ENCODE measurements at regions not wholly inside any gene's neighbourhood (a gene's known extent, or its start where the extent isn't known, plus 50 kb on each side); places are given as distances from the start of the nearest gene placed in this dataset.
"Not testable (repeated sequence)": the region's sequence is repeated elsewhere in the genome, so short reads cannot be mapped to it uniquely, and the experiment has no call there.

- no peaks in the 10 kb centered on the region for H3K36me3 ChIP-seq
- H3K27me3 ChIP-seq, result no peaks in the 10 kb centered on the region
- H3K27ac ChIP-seq, result no peak overlapping the region
- no peak for TF ChIP-seq EP300 (IDR thresholded peaks at IDR 0.05)
- TF ChIP-seq POLR2A (IDR thresholded peaks at IDR 0.05), result no peak
- TF ChIP-seq POLR2AphosphoS5 (IDR thresholded peaks at IDR 0.05), result no peak
- TF ChIP-seq, protein P1, sequence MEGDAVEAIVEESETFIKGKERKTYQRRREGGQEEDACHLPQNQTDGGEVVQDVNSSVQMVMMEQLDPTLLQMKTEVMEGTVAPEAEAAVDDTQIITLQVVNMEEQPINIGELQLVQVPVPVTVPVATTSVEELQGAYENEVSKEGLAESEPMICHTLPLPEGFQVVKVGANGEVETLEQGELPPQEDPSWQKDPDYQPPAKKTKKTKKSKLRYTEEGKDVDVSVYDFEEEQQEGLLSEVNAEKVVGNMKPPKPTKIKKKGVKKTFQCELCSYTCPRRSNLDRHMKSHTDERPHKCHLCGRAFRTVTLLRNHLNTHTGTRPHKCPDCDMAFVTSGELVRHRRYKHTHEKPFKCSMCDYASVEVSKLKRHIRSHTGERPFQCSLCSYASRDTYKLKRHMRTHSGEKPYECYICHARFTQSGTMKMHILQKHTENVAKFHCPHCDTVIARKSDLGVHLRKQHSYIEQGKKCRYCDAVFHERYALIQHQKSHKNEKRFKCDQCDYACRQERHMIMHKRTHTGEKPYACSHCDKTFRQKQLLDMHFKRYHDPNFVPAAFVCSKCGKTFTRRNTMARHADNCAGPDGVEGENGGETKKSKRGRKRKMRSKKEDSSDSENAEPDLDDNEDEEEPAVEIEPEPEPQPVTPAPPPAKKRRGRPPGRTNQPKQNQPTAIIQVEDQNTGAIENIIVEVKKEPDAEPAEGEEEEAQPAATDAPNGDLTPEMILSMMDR (IDR thresholded peaks at IDR 0.05), result no peak
- H3K4me1 ChIP-seq, result peaks cover 3 to 12% (median 9%) of the 10 kb centered on the region in 4 donors
- ATAC-seq (ENCODE audit: low FRiP score in 2 of 2) (no peak), DNase-seq (no peak)
- WGBS, 2 donors, result 89 to 91% methylated on average over 8 of the region's 8 CpGs
- H3K9me3 ChIP-seq, result no peaks in the 10 kb centered on the region
- no peak overlapping the region for H3K4me3 ChIP-seq
Measured at GRCh38 chr1:244296003-244296402, 155.7 kb downstream of the ADSS2 start.

- Histone ChIP-seq H3K4me1 (peaks cover 4 to 13% (median 11%) of the 10 kb centered on the region in 4 donors), H3K9me3 (no peaks in the 10 kb centered on the region), H3K36me3 (no peaks in the 10 kb centered on the region), H3K27ac (no peak overlapping the region), H3K27me3 (no peaks in the 10 kb centered on the region), H3K4me3 (no peak overlapping the region)
- ATAC-seq (ENCODE audit: low FRiP score in 2 of 2) (no peak), DNase-seq (no peak)
- TF ChIP-seq POLR2AphosphoS5 (IDR thresholded peaks at IDR 0.05), result no peak
- 49 to 51% methylated on average over 6 of the region's 6 CpGs for WGBS, 2 donors
Measured at GRCh38 chr1:244296447-244296846, 155.3 kb downstream of the ADSS2 start.

DNA sequence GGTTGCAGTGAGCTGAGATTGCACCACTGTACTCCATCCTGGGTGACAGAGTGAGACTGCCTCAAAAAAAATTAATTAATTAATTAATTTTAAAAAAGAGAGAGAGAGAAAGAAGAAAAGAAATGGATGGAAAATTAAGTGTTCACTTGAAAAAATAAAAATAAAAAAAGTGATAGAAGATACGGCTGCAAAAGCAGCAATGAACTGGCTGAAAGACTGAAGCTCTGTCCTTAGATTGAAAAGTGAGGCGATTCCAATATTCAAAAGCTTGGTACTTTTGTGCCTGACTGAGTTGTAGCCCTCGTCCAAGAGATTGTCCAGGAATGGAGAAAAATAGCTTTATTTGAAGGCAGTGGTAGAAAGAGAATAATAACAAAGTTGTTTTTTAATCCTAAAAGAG is 154.6 kb downstream of the ADSS2 start:
- Histone ChIP-seq H3K4me3 (no peak overlapping the region), H3K4me1 (peaks cover 6 to 19% (median 17%) of the 10 kb centered on the region in 4 donors), H3K36me3 (no peaks in the 10 kb centered on the region), H3K9me3 (no peaks in the 10 kb centered on the region), H3K27me3 (no peaks in the 10 kb centered on the region), H3K27ac (no peak overlapping the region)
- no peak for DNase-seq
- 76 to 94% methylated on average over 3 of the region's 3 CpGs for WGBS, 2 donors
- ATAC-seq (ENCODE audit: low FRiP score in 2 of 2), result no peak
- TF ChIP-seq POLR2A (IDR thresholded peaks at IDR 0.05) (no peak), POLR2AphosphoS5 (IDR thresholded peaks at IDR 0.05) (no peak), EP300 (IDR thresholded peaks at IDR 0.05) (no peak)
- TF ChIP-seq, protein P1 (IDR thresholded peaks at IDR 0.05), result no peak

GRCh38 chr1:244297616-244298015 is 154.1 kb downstream of the ADSS2 start:
- no peaks in the 10 kb centered on the region for H3K27me3 ChIP-seq
- DNase-seq (no peak), ATAC-seq (ENCODE audit: low FRiP score in 2 of 2) (no peak)
- no peak overlapping the region for H3K27ac ChIP-seq
- no peak overlapping the region for H3K4me3 ChIP-seq
- TF ChIP-seq POLR2A (IDR thresholded peaks at IDR 0.05) (no peak), EP300 (IDR thresholded peaks at IDR 0.05) (no peak), POLR2AphosphoS5 (IDR thresholded peaks at IDR 0.05) (no peak)
- TF ChIP-seq, protein P1 (IDR thresholded peaks at IDR 0.05), result no peak
- peaks cover 6 to 24% (median 20%) of the 10 kb centered on the region in 4 donors for H3K4me1 ChIP-seq
- no peaks in the 10 kb centered on the region for H3K36me3 ChIP-seq
- no peaks in the 10 kb centered on the region for H3K9me3 ChIP-seq
- 78 to 87% methylated on average over 6 to 7 of the region's 7 CpGs for WGBS, 2 donors

- peak overlapping the region; percentile 69 to 86 (median 82) for H3K27ac ChIP-seq
- peak overlapping the region in 3 of 4 donors; percentile 29 to 43 (median 43) for H3K4me3 ChIP-seq
Measured at GRCh38 chr1:244300029-244300375, 151.7 kb downstream of the ADSS2 start.

DNA sequence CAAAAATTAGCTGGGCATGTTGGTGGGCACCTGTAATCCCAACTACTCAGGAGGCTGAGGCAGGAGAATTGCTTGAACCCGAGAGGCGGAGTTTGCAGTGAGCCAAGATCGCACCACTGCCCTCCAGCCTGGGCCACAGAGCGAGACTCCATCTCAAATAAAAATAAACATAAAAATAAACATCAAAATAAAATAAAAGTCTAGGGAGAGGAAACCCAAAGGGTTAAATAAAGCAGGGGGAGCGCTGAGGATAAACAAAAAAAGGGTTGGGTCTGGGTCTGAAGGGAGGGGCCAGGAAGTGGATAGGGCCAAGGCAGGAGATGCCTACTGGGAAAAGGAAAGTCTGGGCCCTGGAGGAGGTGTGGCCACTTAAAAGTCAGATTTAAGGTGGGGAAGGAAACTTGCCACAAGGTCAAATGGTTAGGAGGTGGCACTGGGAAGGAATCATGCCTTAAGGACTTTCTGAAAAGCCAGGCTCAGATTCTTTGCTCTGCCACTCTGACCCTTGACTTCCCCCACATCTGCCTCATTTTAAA is 150.0 kb downstream of the ADSS2 start:
- H3K27me3 ChIP-seq, result no peaks in the 10 kb centered on the region
- ATAC-seq (ENCODE audit: low FRiP score in 2 of 2), result no peak
- no peak for DNase-seq
- no peak overlapping the region for H3K4me3 ChIP-seq
- H3K36me3 ChIP-seq, result no peaks in the 10 kb centered on the region
- H3K9me3 ChIP-seq, result no peaks in the 10 kb centered on the region
- peak overlapping the region; percentile 11 to 71 (median 45) for H3K27ac ChIP-seq
- peaks cover 16 to 37% (median 31%) of the 10 kb centered on the region in 4 donors for H3K4me1 ChIP-seq
- WGBS, 2 donors, result 84 to 85% methylated on average over 5 of the region's 5 CpGs
- TF ChIP-seq POLR2AphosphoS5 (IDR thresholded peaks at IDR 0.05) (no peak), POLR2A (IDR thresholded peaks at IDR 0.05) (no peak), EP300 (IDR thresholded peaks at IDR 0.05) (no peak)
- TF ChIP-seq, protein P1 (IDR thresholded peaks at IDR 0.05), result no peak

More at GRCh38 chr1:244300029-244300375, 151.7 kb downstream of the ADSS2 start:
- not testable (repeated sequence) for H3K36me3 ChIP-seq; DNase-seq; H3K27me3 ChIP-seq; H3K9me3 ChIP-seq; ATAC-seq (ENCODE audit: low FRiP score in 2 of 2)
- WGBS, 2 donors, result 90 to 91% methylated on average over 12 of the region's 12 CpGs
- H3K4me1 ChIP-seq, result peaks cover 16 to 37% (median 31%) of the 10 kb centered on the region in 4 donors

All from upper lobe of left lung (tissue), 6 donors.